ENCODE measurements at regions not wholly inside any gene's neighbourhood (a gene's known extent, or its start where the extent isn't known, plus 50 kb on each side); places are given as distances from the start of the nearest gene placed in this dataset.

- H3K36me3 Mint-ChIP-seq (ENCODE audit: low read depth), result no peaks in the 10 kb centered on the region
- peaks cover 18% of the 10 kb centered on the region for H3K9me3 Mint-ChIP-seq
- H3K4me1 Mint-ChIP-seq (ENCODE audit: low read depth), result no peaks in the 10 kb centered on the region
- no peaks in the 10 kb centered on the region for H3K27me3 Mint-ChIP-seq (ENCODE audit: low read depth)
- no peak overlapping the region for H3K27ac Mint-ChIP-seq
- no peak overlapping the region for H3K4me3 Mint-ChIP-seq
Measured at GRCh38 chr4:187555174-187555573, 440.4 kb upstream of the ZFP42 start.

- no peaks in the 10 kb centered on the region for H3K4me1 Mint-ChIP-seq (ENCODE audit: low read depth)
- H3K36me3 Mint-ChIP-seq (ENCODE audit: low read depth), result no peaks in the 10 kb centered on the region
- peaks cover 15% of the 10 kb centered on the region for H3K9me3 Mint-ChIP-seq
Measured at GRCh38 chr4:187558391-187558790, 437.2 kb upstream of the ZFP42 start.

GRCh38 chr4:187562345-187562744, 433.2 kb upstream of the ZFP42 start:
- H3K36me3 Mint-ChIP-seq (ENCODE audit: low read depth), result no peaks in the 10 kb centered on the region
- H3K4me3 Mint-ChIP-seq, result no peak overlapping the region
- H3K27ac Mint-ChIP-seq, result no peak overlapping the region
- no peaks in the 10 kb centered on the region for H3K27me3 Mint-ChIP-seq (ENCODE audit: low read depth)
- H3K4me1 Mint-ChIP-seq (ENCODE audit: low read depth), result no peaks in the 10 kb centered on the region
- peaks cover 14% of the 10 kb centered on the region for H3K9me3 Mint-ChIP-seq

More at GRCh38 chr4:187558391-187558790, 437.2 kb upstream of the ZFP42 start:
- no peak overlapping the region for H3K4me3 Mint-ChIP-seq
- no peak overlapping the region for H3K27ac Mint-ChIP-seq
- no peaks in the 10 kb centered on the region for H3K27me3 Mint-ChIP-seq (ENCODE audit: low read depth)

- Mint-ChIP-seq H3K4me1 (ENCODE audit: low read depth) (no peaks in the 10 kb centered on the region), H3K4me3 (no peak overlapping the region), H3K36me3 (ENCODE audit: low read depth) (no peaks in the 10 kb centered on the region), H3K27ac (no peak overlapping the region), H3K9me3 (peaks cover 9% of the 10 kb centered on the region), H3K27me3 (ENCODE audit: low read depth) (no peaks in the 10 kb centered on the region)
Measured at GRCh38 chr4:187565416-187565815, 430.2 kb upstream of the ZFP42 start.

GRCh38 chr4:187569871-187570270, 425.7 kb upstream of the ZFP42 start:
- Mint-ChIP-seq H3K4me3 (no peak overlapping the region), H3K27ac (no peak overlapping the region), H3K4me1 (ENCODE audit: low read depth) (no peaks in the 10 kb centered on the region), H3K27me3 (ENCODE audit: low read depth) (no peaks in the 10 kb centered on the region), H3K9me3 (peaks cover 26% of the 10 kb centered on the region), H3K36me3 (ENCODE audit: low read depth) (no peaks in the 10 kb centered on the region)

- Mint-ChIP-seq H3K27ac (no peak overlapping the region), H3K4me3 (no peak overlapping the region), H3K27me3 (ENCODE audit: low read depth) (no peaks in the 10 kb centered on the region), H3K9me3 (peaks cover 17% of the 10 kb centered on the region), H3K4me1 (ENCODE audit: low read depth) (no peaks in the 10 kb centered on the region), H3K36me3 (ENCODE audit: low read depth) (no peaks in the 10 kb centered on the region)
Measured at GRCh38 chr4:187575706-187576105, 419.9 kb upstream of the ZFP42 start.

GRCh38 chr4:187576751-187577150, 418.8 kb upstream of the ZFP42 start:
- Mint-ChIP-seq H3K4me3 (no peak overlapping the region), H3K27me3 (ENCODE audit: low read depth) (no peaks in the 10 kb centered on the region), H3K27ac (no peak overlapping the region), H3K36me3 (ENCODE audit: low read depth) (no peaks in the 10 kb centered on the region), H3K4me1 (ENCODE audit: low read depth) (no peaks in the 10 kb centered on the region), H3K9me3 (peaks cover 13% of the 10 kb centered on the region)

GRCh38 chr4:187577941-187578480, 417.6 kb upstream of the ZFP42 start:
- Mint-ChIP-seq H3K36me3 (ENCODE audit: low read depth) (no peaks in the 10 kb centered on the region), H3K9me3 (peaks cover 9% of the 10 kb centered on the region), H3K27me3 (ENCODE audit: low read depth) (no peaks in the 10 kb centered on the region), H3K27ac (no peak overlapping the region), H3K4me1 (ENCODE audit: low read depth) (no peaks in the 10 kb centered on the region), H3K4me3 (no peak overlapping the region)

- H3K4me1 Mint-ChIP-seq (ENCODE audit: low read depth), result no peaks in the 10 kb centered on the region
- H3K4me3 Mint-ChIP-seq, result no peak overlapping the region
- no peaks in the 10 kb centered on the region for H3K36me3 Mint-ChIP-seq (ENCODE audit: low read depth)
- no peaks in the 10 kb centered on the region for H3K9me3 Mint-ChIP-seq
- H3K27ac Mint-ChIP-seq, result no peak overlapping the region
- no peaks in the 10 kb centered on the region for H3K27me3 Mint-ChIP-seq (ENCODE audit: low read depth)
Measured at GRCh38 chr4:187586892-187587291, 408.7 kb upstream of the ZFP42 start.

- H3K27ac Mint-ChIP-seq, result no peak overlapping the region
- H3K36me3 Mint-ChIP-seq (ENCODE audit: low read depth), result no peaks in the 10 kb centered on the region
- H3K27me3 Mint-ChIP-seq (ENCODE audit: low read depth), result no peaks in the 10 kb centered on the region
- no peak overlapping the region for H3K4me3 Mint-ChIP-seq
- H3K4me1 Mint-ChIP-seq (ENCODE audit: low read depth), result no peaks in the 10 kb centered on the region
- no peaks in the 10 kb centered on the region for H3K9me3 Mint-ChIP-seq
Measured at GRCh38 chr4:187598196-187598595, 397.4 kb upstream of the ZFP42 start.

- no peaks in the 10 kb centered on the region for H3K27me3 Mint-ChIP-seq (ENCODE audit: low read depth)
- H3K4me1 Mint-ChIP-seq (ENCODE audit: low read depth), result no peaks in the 10 kb centered on the region
- H3K27ac Mint-ChIP-seq, result no peak overlapping the region
- no peaks in the 10 kb centered on the region for H3K9me3 Mint-ChIP-seq
- H3K4me3 Mint-ChIP-seq, result no peak overlapping the region
- H3K36me3 Mint-ChIP-seq (ENCODE audit: low read depth), result no peaks in the 10 kb centered on the region
Measured at GRCh38 chr4:187602339-187603092, 393.1 kb upstream of the ZFP42 start.

- Mint-ChIP-seq H3K4me1 (ENCODE audit: low read depth) (no peaks in the 10 kb centered on the region), H3K27ac (no peak overlapping the region), H3K27me3 (ENCODE audit: low read depth) (no peaks in the 10 kb centered on the region), H3K9me3 (no peaks in the 10 kb centered on the region), H3K36me3 (ENCODE audit: low read depth) (no peaks in the 10 kb centered on the region), H3K4me3 (no peak overlapping the region)
Measured at GRCh38 chr4:187603093-187604025, 392.2 kb upstream of the ZFP42 start.

GRCh38 chr4:187604984-187605383, 390.6 kb upstream of the ZFP42 start:
- no peaks in the 10 kb centered on the region for H3K27me3 Mint-ChIP-seq (ENCODE audit: low read depth)
- no peaks in the 10 kb centered on the region for H3K9me3 Mint-ChIP-seq
- no peak overlapping the region for H3K27ac Mint-ChIP-seq
- no peaks in the 10 kb centered on the region for H3K36me3 Mint-ChIP-seq (ENCODE audit: low read depth)
- H3K4me3 Mint-ChIP-seq, result no peak overlapping the region
- no peaks in the 10 kb centered on the region for H3K4me1 Mint-ChIP-seq (ENCODE audit: low read depth)

- Mint-ChIP-seq H3K4me3 (no peak overlapping the region), H3K4me1 (ENCODE audit: low read depth) (no peaks in the 10 kb centered on the region), H3K36me3 (ENCODE audit: low read depth) (no peaks in the 10 kb centered on the region), H3K27ac (no peak overlapping the region), H3K27me3 (ENCODE audit: low read depth) (no peaks in the 10 kb centered on the region), H3K9me3 (peaks cover 4% of the 10 kb centered on the region)
Measured at GRCh38 chr4:187606581-187606980, 389.0 kb upstream of the ZFP42 start.

GRCh38 chr4:187608001-187608421, 387.6 kb upstream of the ZFP42 start:
- Mint-ChIP-seq H3K4me1 (ENCODE audit: low read depth) (no peaks in the 10 kb centered on the region), H3K9me3 (peaks cover 4% of the 10 kb centered on the region), H3K4me3 (no peak overlapping the region), H3K27ac (no peak overlapping the region), H3K27me3 (ENCODE audit: low read depth) (no peaks in the 10 kb centered on the region), H3K36me3 (ENCODE audit: low read depth) (no peaks in the 10 kb centered on the region)

All from T-helper 1 cell treated with Interleukin-12 subunit alpha and Interleukin-12 subunit beta and Interleukin-4 antibody, amounts not matched to agents 30 μg/mL and 1 μg/mL, for 36 hours (primary cell).